KOPT-K1 (cell line): ENCODE measurements at regions not wholly inside any gene's neighbourhood (a gene's known extent, or its start where the extent isn't known, plus 50 kb on each side); places are given as distances from the start of the nearest gene placed in this dataset.

Experiments used
- H3K27ac ChIP-seq: fragments of 200-600 bp; sonication (generic); 2 replicates; pipeline ENCODE4 v1.5.1; 2016; ENCODE audit warnings: antibody characterized with exemption, mild to moderate bottlenecking, low read depth, low read length; ENCODE audit not compliant: poor library complexity, severe bottlenecking
- H3K36me3 ChIP-seq: fragments of 200-600 bp; sonication (generic); 2 replicates; pipeline ENCODE4 v1.5.1; 2017; ENCODE audit warnings: antibody characterized with exemption, mild to moderate bottlenecking, low read length, moderate library complexity; ENCODE audit not compliant: insufficient read depth
- H3K9me3 ChIP-seq: fragments of 200-600 bp; sonication (generic); 2 replicates; pipeline ENCODE4 v1.5.1; 2017; ENCODE audit warnings: antibody characterized with exemption, low read length, mild to moderate bottlenecking; ENCODE audit not compliant: insufficient read depth, poor library complexity, severe bottlenecking

DNA sequence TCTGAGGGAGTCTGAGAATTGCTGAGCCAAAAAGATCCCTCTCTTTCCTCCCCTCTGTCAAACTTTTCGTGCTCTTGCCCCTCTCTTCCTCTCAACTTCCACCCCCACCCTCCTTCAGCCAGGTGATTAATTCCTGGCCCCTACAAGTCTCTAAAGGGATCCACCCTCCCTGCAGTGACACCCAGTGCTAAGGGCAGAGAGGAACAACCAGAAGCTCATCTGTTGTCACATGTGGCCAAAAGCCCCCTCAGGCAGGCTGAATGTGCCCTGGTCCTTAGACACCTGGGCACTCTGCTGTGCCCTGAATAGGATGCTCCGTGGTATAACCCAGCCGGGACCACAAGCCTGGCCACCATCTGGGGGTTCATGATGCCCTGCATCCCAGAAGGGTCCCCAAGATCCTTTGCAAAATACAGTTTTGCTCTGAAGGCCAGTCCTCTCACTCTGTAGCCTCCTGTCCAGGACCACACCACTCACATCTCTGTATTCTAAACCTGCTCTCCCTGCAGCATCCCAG, 234.4 kb downstream of the BCL11A start:
- Histone ChIP-seq H3K27ac (no peak overlapping the region), H3K36me3 (no peaks in the 10 kb centered on the region), H3K9me3 (no peaks in the 10 kb centered on the region)

DNA sequence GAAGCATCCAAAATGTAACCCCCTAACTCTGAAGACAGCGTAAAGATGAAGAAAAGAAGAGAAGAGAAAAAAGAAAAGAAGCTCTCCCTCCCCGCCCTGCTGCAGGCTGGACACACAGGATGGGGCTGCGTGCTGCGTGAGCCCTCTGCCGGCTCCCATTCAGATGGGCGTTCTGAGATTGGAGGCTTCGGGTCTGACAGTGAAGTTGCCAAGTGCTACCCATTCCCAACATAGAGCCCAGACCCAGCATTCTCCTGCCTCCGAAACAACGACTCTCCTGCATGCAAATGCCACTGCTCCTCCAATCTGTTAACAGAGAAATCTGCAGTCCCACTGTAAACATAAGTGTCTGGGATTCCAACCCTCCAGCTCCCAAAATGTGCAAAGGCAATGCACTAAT, 234.9 kb downstream of the BCL11A start:
- Histone ChIP-seq H3K9me3 (no peaks in the 10 kb centered on the region), H3K27ac (no peak overlapping the region), H3K36me3 (no peaks in the 10 kb centered on the region)

DNA sequence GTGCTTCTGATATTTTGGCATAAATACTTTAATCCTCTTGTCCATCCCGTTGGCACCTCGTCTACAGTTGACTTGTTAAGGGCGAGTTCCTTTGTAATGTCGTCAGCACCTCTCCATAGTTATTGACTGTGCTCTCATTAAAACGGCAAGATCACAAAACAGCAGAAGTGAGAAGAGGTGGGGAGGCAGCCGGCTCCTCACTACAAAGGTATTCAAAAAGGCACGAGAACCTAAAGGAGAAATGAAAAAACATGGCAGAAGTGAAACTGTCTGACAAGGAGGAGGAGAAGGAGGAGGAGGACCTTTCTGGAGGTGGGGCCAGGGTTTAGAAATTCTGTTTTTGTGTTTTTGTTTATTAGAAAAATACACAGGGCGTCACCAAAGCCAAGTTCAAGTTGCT, 235.6 kb downstream of the BCL11A start:
- H3K9me3 ChIP-seq: no peaks in the 10 kb centered on the region
- H3K27ac ChIP-seq: no peak overlapping the region
- H3K36me3 ChIP-seq: no peaks in the 10 kb centered on the region

DNA sequence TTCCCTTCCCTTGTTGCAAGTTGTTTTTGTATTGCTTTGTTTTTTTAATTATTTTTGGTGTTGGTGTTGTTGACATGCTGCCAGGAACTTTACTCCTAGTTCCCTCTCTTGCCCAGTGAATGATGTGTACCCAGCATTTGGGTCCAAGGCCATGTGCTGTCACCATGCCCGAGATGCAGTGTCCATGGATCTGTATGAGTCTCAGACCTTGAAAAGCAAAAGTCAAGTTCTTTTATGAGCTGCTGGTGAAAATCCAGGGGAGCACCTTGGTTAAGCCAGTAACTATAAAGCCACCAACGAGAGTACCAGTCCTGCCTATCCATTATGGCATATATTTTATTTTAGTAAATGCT, 236.4 kb downstream of the BCL11A start:
- H3K9me3 ChIP-seq: no peaks in the 10 kb centered on the region
- no peak overlapping the region for H3K27ac ChIP-seq
- no peaks in the 10 kb centered on the region for H3K36me3 ChIP-seq

DNA sequence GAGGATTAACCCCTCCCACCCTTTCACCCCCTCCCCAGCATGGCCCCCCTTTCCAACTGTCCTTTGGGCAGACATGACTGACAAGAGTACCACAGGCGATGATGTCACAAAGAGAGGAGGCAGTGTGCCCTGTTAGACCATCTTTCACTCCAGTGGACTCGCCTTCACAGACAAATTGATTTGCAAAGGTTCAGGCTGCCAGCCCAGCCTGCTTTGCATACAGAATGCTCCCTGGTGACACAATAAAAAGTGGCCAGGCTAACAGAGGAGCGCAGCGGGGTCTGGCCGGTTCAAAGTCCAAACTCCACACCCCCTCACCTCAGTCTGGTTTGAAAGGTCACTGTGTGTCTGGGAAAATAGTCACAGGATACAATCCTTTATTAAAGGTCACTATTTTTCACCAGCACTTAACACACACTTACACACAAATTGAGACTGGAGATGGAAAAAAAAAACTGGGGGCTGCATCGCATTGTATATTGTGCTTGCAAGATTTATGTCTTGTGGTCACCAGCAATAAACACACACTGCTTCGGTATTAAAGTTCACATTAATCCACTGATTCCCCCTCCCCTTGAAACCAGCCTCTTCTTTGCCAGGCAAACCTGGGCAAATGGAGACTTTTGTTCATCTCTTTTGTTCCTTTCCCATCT, 236.9 kb downstream of the BCL11A start:
- H3K36me3 ChIP-seq: no peaks in the 10 kb centered on the region
- no peaks in the 10 kb centered on the region for H3K9me3 ChIP-seq
- no peak overlapping the region for H3K27ac ChIP-seq

DNA sequence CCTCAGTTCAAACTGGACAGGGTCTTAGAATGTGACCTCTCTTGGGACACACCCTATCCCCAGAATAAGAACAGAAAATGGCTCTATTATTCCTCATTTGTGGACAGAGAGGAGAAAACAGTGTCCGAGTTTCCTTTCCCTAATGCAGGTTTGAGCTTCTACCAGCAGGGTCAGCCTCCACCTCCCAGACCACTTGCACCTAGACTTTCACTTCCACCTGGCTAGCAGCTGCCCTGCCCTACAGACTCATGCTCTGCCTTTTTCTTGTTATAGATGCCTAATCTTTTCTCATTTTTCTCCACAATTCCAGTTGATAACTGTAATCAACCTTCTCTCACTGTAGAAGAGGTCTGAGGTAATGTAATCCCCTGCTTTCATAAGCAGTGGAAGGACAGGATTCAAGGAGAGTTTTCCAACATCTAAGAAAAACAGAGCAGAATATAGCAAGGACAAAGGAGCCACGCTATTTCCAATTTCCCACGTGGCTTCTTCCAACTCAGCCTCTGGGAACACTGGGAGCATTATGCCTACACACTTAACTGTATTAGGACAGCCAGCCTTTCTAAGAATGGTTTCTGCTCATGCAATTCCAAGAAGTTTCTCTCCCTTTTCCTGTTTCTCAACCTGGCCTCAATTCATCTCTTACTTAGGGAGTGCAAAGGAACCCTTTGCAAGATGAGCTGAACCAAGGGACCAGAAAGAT, 239.8 kb downstream of the BCL11A start:
- Histone ChIP-seq H3K36me3 (no peaks in the 10 kb centered on the region), H3K9me3 (no peaks in the 10 kb centered on the region)

DNA sequence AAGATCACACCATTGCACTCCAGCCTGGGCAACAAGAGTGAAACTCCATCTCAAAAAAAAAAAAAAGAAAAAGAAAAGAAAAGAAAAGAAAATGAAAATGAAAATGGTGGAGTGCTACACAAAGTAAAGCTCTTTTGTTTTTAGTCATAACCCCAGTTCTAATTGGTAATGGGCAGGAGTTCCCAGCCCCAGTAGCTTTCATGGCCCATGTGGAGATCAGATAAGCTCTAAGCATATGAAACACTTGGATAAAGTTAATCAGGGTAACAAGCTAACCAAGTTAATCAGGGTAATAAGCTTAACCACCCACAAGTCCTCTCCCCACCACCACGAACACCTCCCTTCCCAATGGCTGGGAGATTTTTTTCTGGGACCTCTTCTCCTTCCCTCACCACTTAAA, 240.8 kb downstream of the BCL11A start:
- H3K9me3 ChIP-seq: no peaks in the 10 kb centered on the region
- no peak overlapping the region for H3K27ac ChIP-seq
- no peaks in the 10 kb centered on the region for H3K36me3 ChIP-seq

More for the DNA sequence above, 239.8 kb downstream of the BCL11A start:
- no peak overlapping the region for H3K27ac ChIP-seq

DNA sequence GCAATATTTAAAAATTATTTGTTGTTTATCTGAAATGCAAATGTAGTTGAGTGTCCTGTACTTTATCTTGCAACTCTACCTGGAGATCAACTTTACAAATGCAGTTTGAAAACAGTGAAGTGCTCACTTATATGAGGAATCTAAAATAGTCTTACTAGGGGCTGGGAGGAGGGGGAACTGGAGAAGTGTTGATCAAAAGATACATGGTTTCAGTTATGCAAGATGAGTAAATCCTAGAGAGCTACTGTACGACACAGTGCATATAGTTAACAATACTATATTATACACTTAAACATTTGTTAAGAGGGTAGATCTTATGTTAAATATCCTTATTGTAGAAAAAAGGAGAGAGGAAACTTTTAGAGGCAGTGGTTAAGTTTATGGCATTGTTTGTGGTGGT, 241.9 kb downstream of the BCL11A start:
- Histone ChIP-seq H3K9me3 (no peaks in the 10 kb centered on the region), H3K36me3 (no peaks in the 10 kb centered on the region), H3K27ac (no peak overlapping the region)

DNA sequence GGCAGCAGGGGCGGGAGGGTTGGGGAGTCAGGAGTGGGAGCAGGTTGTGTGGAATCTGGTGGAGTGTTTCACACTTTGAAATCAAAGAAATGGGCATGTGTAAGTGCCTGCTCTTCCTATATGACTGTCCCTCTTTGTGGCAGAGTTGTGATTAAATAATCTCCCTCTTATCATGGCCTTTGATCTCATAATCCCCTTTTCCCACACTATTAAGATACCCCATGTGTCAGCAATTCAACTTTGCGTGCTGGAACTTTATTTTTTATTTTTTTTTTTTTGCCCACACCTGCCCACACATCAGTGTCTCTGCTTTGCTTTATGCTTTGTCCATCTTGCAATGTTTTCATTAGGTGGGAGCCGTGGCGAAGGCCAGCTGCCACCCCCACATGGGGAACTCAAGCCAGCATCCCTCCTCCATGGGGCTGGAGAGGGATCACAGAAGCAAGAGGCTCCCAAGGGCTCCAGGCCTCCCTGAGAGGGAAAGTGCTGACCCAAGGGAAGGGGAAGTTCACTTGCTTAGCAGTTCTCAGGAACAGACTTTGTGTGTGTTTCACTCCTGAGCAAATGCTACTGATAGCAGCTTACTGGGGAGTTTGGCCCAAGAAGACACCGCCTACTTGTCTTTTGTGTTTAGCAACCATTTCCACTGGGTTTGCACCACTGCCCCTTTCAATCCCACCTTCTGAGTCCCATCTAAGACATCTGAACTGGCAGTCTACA, 243.4 kb downstream of the BCL11A start:
- Histone ChIP-seq H3K27ac (no peak overlapping the region), H3K9me3 (no peaks in the 10 kb centered on the region), H3K36me3 (no peaks in the 10 kb centered on the region)

DNA sequence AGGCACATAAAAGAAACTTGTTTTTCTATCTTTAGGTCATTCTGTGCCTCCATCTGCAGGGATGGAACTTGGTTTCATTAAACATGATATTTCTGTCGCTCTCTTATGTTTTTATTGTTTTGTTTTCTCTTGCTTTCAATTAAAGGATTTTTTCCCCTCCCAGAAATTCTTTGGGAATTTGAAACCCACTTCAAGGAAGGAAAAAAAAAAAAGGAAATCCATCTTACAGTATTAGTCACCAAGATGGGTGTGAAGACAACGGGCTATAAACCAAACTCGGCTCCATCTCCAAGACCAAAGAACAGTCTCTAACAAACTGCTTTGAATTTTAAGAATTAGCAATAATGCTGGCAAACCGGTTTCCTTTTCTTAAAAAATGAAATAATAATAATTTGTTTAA, 244.1 kb downstream of the BCL11A start:
- Histone ChIP-seq H3K36me3 (no peaks in the 10 kb centered on the region), H3K27ac (no peak overlapping the region), H3K9me3 (no peaks in the 10 kb centered on the region)

DNA sequence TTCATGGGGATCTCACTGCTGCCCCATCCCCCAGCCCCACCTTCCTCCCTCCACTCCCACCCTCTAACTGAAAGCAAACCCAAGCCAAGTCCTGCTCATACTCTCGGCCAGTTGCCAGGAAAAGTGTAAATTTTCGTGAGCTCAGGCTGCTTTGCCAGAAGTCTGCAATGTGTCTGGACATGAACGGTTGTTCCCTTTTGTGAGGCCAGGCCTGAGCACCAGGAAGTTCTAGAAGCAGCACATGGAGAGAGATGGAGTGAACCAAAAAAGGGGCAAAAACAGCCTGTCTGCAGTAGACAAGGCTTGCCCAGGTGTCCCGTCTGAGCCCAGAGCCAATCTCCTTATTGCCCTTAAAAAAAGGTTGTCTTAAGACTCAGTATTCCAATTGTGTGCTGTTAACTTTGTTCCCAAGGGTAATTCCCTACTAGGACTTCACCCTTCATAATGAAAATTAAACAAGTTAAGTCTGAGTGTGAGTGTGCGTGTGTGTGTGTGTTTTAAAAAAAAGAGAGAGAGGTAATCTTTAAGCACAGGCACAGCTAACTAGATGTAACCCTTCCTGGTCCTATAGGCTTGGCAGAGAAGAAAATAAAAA, 247.1 kb downstream of the BCL11A start:
- no peaks in the 10 kb centered on the region for H3K36me3 ChIP-seq
- H3K27ac ChIP-seq: no peak overlapping the region
- H3K9me3 ChIP-seq: no peaks in the 10 kb centered on the region

DNA sequence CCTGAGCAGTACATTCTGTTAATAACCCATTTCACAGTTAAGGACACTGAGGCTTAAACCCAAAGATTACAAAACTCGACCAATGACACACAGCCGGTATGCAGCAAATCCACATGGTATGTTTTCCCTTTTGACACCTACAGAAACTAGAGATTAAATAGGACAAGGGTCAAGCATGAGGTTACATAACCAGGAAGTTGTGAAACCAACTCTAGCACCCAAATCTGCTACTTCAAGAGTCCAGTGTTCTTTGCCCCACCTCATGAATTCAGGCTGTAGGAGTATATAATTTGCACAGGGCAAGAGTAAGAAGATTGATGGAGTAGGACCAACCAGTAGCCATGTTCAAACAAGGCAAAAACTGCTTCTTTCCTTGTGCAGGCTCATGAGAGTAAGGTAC, 249.8 kb downstream of the BCL11A start:
- Histone ChIP-seq H3K27ac (no peak overlapping the region), H3K9me3 (no peaks in the 10 kb centered on the region), H3K36me3 (no peaks in the 10 kb centered on the region)

DNA sequence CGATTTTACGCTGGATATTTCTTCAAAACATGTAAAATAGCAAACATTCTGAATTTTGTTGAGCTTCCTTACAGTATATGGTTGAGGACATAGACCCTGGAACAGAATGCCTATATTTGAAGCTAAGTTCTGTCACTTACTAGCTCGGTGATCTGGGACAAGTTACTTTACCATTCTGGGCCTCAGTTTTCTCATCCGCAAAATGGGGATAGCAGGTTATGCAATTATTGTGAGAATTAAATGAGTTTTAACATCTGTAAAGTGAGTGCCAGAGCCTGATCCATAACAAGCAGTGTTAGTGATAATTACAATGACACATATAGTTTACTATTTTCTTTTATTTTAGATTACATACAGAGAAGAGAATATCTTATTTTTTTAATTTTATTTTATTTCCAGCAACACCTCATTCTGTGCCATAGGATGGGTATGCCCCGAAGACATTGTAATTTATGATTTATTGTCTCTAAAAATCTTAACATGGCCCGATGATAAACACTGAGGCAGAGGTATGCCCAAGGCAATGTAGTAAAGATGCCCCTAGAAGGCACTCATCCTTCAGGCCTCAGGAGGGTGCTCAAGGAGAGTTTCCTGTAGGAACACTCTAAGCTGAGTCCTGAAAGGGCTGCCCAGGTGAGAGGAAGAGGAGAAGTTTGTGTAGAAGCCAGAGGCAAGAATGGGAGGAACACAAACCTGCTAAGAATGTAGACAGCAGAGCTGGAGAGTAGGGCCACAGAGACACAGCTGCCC, 250.9 kb downstream of the BCL11A start:
- Histone ChIP-seq H3K9me3 (no peaks in the 10 kb centered on the region), H3K27ac (no peak overlapping the region), H3K36me3 (no peaks in the 10 kb centered on the region)

DNA sequence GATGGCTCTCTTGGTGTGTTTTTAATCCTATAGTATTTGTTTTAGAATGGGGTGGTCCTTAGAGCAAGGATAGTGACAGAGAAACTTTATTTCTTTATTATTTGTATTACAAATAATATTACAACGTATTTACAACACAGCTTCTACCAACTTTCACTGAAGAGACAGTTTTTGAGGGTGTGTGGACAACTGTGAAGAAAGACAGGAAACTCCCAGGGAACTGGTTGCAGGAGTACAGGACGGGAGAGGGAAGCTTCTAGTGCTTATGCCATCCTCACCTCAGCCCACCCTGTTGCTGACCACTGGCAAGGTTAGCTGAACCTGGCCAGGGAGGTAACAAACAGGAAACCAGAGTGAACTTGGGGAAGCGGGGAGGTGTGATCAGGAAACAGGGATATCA, 251.7 kb downstream of the BCL11A start:
- no peaks in the 10 kb centered on the region for H3K36me3 ChIP-seq
- H3K27ac ChIP-seq: no peak overlapping the region
- no peaks in the 10 kb centered on the region for H3K9me3 ChIP-seq

DNA sequence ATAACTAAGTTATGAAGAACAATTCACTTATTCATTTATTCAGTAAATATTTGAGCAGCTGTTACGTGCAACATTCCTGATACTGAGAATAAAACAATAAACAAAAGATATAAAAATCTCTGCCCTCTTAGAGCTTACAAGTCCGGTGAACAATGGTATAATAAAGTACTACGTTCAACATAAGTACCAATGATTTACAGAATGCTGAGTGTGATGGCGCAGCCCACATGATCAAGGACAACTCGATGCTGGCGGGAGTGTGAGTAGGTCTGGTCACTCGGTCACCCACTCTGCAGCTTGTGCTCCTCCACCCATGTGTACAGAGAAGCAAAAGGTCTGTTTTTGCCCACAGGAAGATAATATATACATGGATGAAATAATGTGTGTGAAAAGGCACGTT, 254.3 kb downstream of the BCL11A start:
- H3K9me3 ChIP-seq: no peaks in the 10 kb centered on the region
- no peaks in the 10 kb centered on the region for H3K36me3 ChIP-seq

More for the DNA sequence above, 254.3 kb downstream of the BCL11A start:
- H3K27ac ChIP-seq: no peak overlapping the region
